ENCODE measurements at regions not wholly inside any gene's neighbourhood (a gene's known extent, or its start where the extent isn't known, plus 50 kb on each side); places are given as distances from the start of the nearest gene placed in this dataset.

- TF ChIP-seq ZBTB33 (IDR thresholded peaks at IDR 0.05; ENCODE audit: extremely low read depth, insufficient replicate concordance, low read length) (no peak), ELF1 (IDR thresholded peaks at IDR 0.05; ENCODE audit: borderline replicate concordance, low read depth) (no peak), JUND (IDR thresholded peaks at IDR 0.05) (no peak)
Observed at GRCh38 chr20:11411765-11412164, 505.9 kb upstream of the BTBD3 start (continued).

- POLR2A ChIA-PET: no interaction called here
Observed at GRCh38 chr20:11426948-11427347, 490.7 kb upstream of the BTBD3 start.

More at GRCh38 chr20:11426948-11427347, 490.7 kb upstream of the BTBD3 start:
- CTCF ChIA-PET: no interaction called here
- ATAC-seq: no peak
- BruUV-seq (replicated peaks): no TSS peak
- H3K4me1 ChIP-seq (ENCODE audit: control insufficient read depth in 1 of 2, insufficient read depth in 2 of 2, low read length in 2 of 2): no peaks in the 10 kb centered on the region; a peak in 1 of 4 replicates
- TF ChIP-seq CTCF (IDR thresholded peaks at IDR 0.05 in 2 of 3, conservative IDR thresholded peaks at IDR 0.05 in 1 of 3; ENCODE audit: borderline replicate concordance in 1 of 3, insufficient read depth in 1 of 3, low read depth in 2 of 3, low read length in 2 of 3) (no peak), EZH2phosphoT487 (IDR thresholded peaks at IDR 0.05; ENCODE audit: borderline replicate concordance) (no peak), POLR2A (IDR thresholded peaks at IDR 0.05; ENCODE audit: borderline replicate concordance, extremely low read depth, insufficient read depth, insufficient read length) (no peak), SP1 (IDR thresholded peaks at IDR 0.05; ENCODE audit: low read depth) (no peak), JUND (IDR thresholded peaks at IDR 0.05) (no peak), RAD21 (IDR thresholded peaks at IDR 0.05; ENCODE audit: low read depth) (no peak), ZNF274 (IDR thresholded peaks at IDR 0.05; ENCODE audit: low read depth, low read length) (no peak), SRF (IDR thresholded peaks at IDR 0.05; ENCODE audit: low read depth) (no peak), ZBTB33 (IDR thresholded peaks at IDR 0.05; ENCODE audit: extremely low read depth, insufficient replicate concordance, low read length) (no peak), ZFX (IDR thresholded peaks at IDR 0.05) (no peak), POLR2AphosphoS5 (IDR thresholded peaks at IDR 0.05; ENCODE audit: low read depth, low read length) (no peak), YY1 (IDR thresholded peaks at IDR 0.05; ENCODE audit: extremely low read depth, insufficient replicate concordance, low read depth, low read length) (no peak), TCF7L2 (IDR thresholded peaks at IDR 0.05; ENCODE audit: borderline replicate concordance, extremely low read depth, insufficient read depth, insufficient read length) (no peak), FOSL1 (IDR thresholded peaks at IDR 0.05; ENCODE audit: low read depth) (no peak), ELF1 (IDR thresholded peaks at IDR 0.05; ENCODE audit: borderline replicate concordance, low read depth) (no peak)
- TF ChIP-seq, protein P1, sequence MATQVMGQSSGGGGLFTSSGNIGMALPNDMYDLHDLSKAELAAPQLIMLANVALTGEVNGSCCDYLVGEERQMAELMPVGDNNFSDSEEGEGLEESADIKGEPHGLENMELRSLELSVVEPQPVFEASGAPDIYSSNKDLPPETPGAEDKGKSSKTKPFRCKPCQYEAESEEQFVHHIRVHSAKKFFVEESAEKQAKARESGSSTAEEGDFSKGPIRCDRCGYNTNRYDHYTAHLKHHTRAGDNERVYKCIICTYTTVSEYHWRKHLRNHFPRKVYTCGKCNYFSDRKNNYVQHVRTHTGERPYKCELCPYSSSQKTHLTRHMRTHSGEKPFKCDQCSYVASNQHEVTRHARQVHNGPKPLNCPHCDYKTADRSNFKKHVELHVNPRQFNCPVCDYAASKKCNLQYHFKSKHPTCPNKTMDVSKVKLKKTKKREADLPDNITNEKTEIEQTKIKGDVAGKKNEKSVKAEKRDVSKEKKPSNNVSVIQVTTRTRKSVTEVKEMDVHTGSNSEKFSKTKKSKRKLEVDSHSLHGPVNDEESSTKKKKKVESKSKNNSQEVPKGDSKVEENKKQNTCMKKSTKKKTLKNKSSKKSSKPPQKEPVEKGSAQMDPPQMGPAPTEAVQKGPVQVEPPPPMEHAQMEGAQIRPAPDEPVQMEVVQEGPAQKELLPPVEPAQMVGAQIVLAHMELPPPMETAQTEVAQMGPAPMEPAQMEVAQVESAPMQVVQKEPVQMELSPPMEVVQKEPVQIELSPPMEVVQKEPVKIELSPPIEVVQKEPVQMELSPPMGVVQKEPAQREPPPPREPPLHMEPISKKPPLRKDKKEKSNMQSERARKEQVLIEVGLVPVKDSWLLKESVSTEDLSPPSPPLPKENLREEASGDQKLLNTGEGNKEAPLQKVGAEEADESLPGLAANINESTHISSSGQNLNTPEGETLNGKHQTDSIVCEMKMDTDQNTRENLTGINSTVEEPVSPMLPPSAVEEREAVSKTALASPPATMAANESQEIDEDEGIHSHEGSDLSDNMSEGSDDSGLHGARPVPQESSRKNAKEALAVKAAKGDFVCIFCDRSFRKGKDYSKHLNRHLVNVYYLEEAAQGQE (IDR thresholded peaks at IDR 0.05; ENCODE audit: low read depth): no peak
- no peak overlapping the region for H3K27ac ChIP-seq (ENCODE audit: low read depth, low read length)
- no peaks in the 10 kb centered on the region for H3K36me3 ChIP-seq (ENCODE audit: control insufficient read depth in 1 of 2, insufficient read depth in 2 of 2, low read length in 2 of 2)
- H3K9ac ChIP-seq (ENCODE audit: low read length): no peak overlapping the region
- no peaks in the 10 kb centered on the region for H3K27me3 ChIP-seq (ENCODE audit: insufficient read depth, low read length)
- DNase-seq (ENCODE audit: low read depth, low spot score): no peak
- no peak overlapping the region for H3K4me3 ChIP-seq (replicated peaks in 1 of 2; ENCODE audit: low read depth in 1 of 2, low read length in 2 of 2)
- H3K9me3 ChIP-seq (ENCODE audit: control insufficient read depth in 1 of 2, insufficient read depth in 1 of 2, low read depth in 1 of 2, low read length in 2 of 2): no peaks in the 10 kb centered on the region
- no peaks in the 10 kb centered on the region for H3K79me2 ChIP-seq (ENCODE audit: insufficient read depth, low read length)
- no peak overlapping the region for H3K4me2 ChIP-seq (ENCODE audit: low read length)
- intact Hi-C loops (cut with micrococcal nuclease): no loop called here
- H3K9me2 ChIP-seq (ENCODE audit: insufficient read depth): peaks cover 4% of the 10 kb centered on the region; the same call in 1 of the 2 replicates
- no peak overlapping the region for H2AFZ ChIP-seq (ENCODE audit: low read depth, low read length, poor library complexity, severe bottlenecking)
- RAD21 ChIA-PET (ENCODE audit: low non-redundant PET in 1 of 2, low total read pairs in 2 of 2, uncharacterized antibody in 2 of 2, unreplicated experiment in 2 of 2): no interaction called here
- H4K20me1 ChIP-seq (ENCODE audit: insufficient read depth): no peaks in the 10 kb centered on the region
